ENCODE measurements at regions not wholly inside any gene's neighbourhood (a gene's known extent, or its start where the extent isn't known, plus 50 kb on each side); places are given as distances from the start of the nearest gene placed in this dataset.
A peak's percentile ranks its signal among the peaks of the same experiment; 100 is the strongest.

- Histone ChIP-seq H3K36me3 (ENCODE audit: control insufficient read depth in 1 of 2, insufficient read depth in 2 of 2, low read length in 2 of 2) (no peaks in the 10 kb centered on the region), H3K79me2 (ENCODE audit: control insufficient read depth, insufficient read depth, low read length, poor library complexity) (no peaks in the 10 kb centered on the region), H3K23ac (ENCODE audit: low read length) (no peak overlapping the region), H4K91ac (ENCODE audit: low read depth, low read length) (no peak overlapping the region), H2BK12ac (ENCODE audit: low read length) (no peak overlapping the region), H3K27me3 (ENCODE audit: insufficient read depth, low read length) (no peaks in the 10 kb centered on the region), H2BK120ac (ENCODE audit: insufficient read depth, low read length, poor library complexity) (no peak overlapping the region), H3K27ac (ENCODE audit: low read depth, low read length) (no peak overlapping the region), H3K9me3 (ENCODE audit: insufficient read depth, low read depth, low read length) (peaks cover 29% of the 10 kb centered on the region), H3K9ac (ENCODE audit: low read length) (no peak overlapping the region), H3K14ac (ENCODE audit: low read length) (no peak overlapping the region), H2BK5ac (ENCODE audit: low read depth, low read length, poor library complexity) (no peak overlapping the region), H3K18ac (ENCODE audit: low read length) (no peak overlapping the region), H3K4ac (ENCODE audit: low read depth, low read length) (no peak overlapping the region), H4K12ac (ENCODE audit: low read depth, low read length) (no peak overlapping the region), H2AK5ac (ENCODE audit: low read length) (no peak overlapping the region), H3K79me1 (ENCODE audit: low read length) (no peaks in the 10 kb centered on the region), H4K8ac (ENCODE audit: low read depth, low read length) (no peak overlapping the region), H3K4me1 (ENCODE audit: control insufficient read depth in 1 of 2, insufficient read depth in 2 of 2, low read length in 2 of 2) (no peaks in the 10 kb centered on the region), H2AFZ (ENCODE audit: insufficient read depth, low read length, poor library complexity) (no peak overlapping the region), H3K4me2 (ENCODE audit: low read length) (no peak overlapping the region), H3K4me3 (ENCODE audit: low read depth, low read length) (no peak overlapping the region)
- no peak for DNase-seq
- no CpG with 5 or more reads among the region's 2 CpGs for WGBS (ENCODE audit: extremely low coverage, insufficient coverage, insufficient read length)
Measured at GRCh38 chr14:106215229-106215628, 688.8 kb downstream of the TMEM121 start.

- Histone ChIP-seq H3K4me1 (ENCODE audit: control insufficient read depth in 1 of 2, insufficient read depth in 2 of 2, low read length in 2 of 2) (no peaks in the 10 kb centered on the region), H2BK12ac (ENCODE audit: low read length) (no peak overlapping the region), H3K9ac (ENCODE audit: low read length) (no peak overlapping the region), H2AK5ac (ENCODE audit: low read length) (no peak overlapping the region), H4K12ac (ENCODE audit: low read depth, low read length) (no peak overlapping the region), H3K9me3 (ENCODE audit: insufficient read depth, low read depth, low read length) (peaks cover 21% of the 10 kb centered on the region), H4K8ac (ENCODE audit: low read depth, low read length) (no peak overlapping the region), H3K36me3 (ENCODE audit: control insufficient read depth in 1 of 2, insufficient read depth in 2 of 2, low read length in 2 of 2) (no peaks in the 10 kb centered on the region), H3K4me2 (ENCODE audit: low read length) (no peak overlapping the region), H3K4me3 (ENCODE audit: low read depth, low read length) (no peak overlapping the region), H3K14ac (ENCODE audit: low read length) (no peak overlapping the region), H2BK120ac (ENCODE audit: insufficient read depth, low read length, poor library complexity) (no peak overlapping the region), H3K79me1 (ENCODE audit: low read length) (no peaks in the 10 kb centered on the region), H4K91ac (ENCODE audit: low read depth, low read length) (no peak overlapping the region), H3K27me3 (ENCODE audit: insufficient read depth, low read length) (no peaks in the 10 kb centered on the region), H2AFZ (ENCODE audit: insufficient read depth, low read length, poor library complexity) (no peak overlapping the region), H2BK5ac (ENCODE audit: low read depth, low read length, poor library complexity) (no peak overlapping the region), H3K18ac (ENCODE audit: low read length) (no peak overlapping the region), H3K23ac (ENCODE audit: low read length) (no peak overlapping the region), H3K79me2 (ENCODE audit: control insufficient read depth, insufficient read depth, low read length, poor library complexity) (no peaks in the 10 kb centered on the region), H3K27ac (ENCODE audit: low read depth, low read length) (no peak overlapping the region), H3K4ac (ENCODE audit: low read depth, low read length) (no peak overlapping the region)
- WGBS (ENCODE audit: extremely low coverage, insufficient coverage, insufficient read length): no CpG with 5 or more reads among the region's 1 CpG
- DNase-seq: no peak
Measured at GRCh38 chr14:106216679-106217078, 690.3 kb downstream of the TMEM121 start.

GRCh38 chr14:106218174-106218573, 691.8 kb downstream of the TMEM121 start:
- no peak overlapping the region for H2BK5ac ChIP-seq (ENCODE audit: low read depth, low read length, poor library complexity)
- no peak overlapping the region for H3K27ac ChIP-seq (ENCODE audit: low read depth, low read length)
- no peaks in the 10 kb centered on the region for H3K27me3 ChIP-seq (ENCODE audit: insufficient read depth, low read length)
- no peak for DNase-seq
- no peaks in the 10 kb centered on the region for H3K4me1 ChIP-seq (ENCODE audit: control insufficient read depth in 1 of 2, insufficient read depth in 2 of 2, low read length in 2 of 2)
- no peaks in the 10 kb centered on the region for H3K36me3 ChIP-seq (ENCODE audit: control insufficient read depth in 1 of 2, insufficient read depth in 2 of 2, low read length in 2 of 2)
- no peak overlapping the region for H2BK12ac ChIP-seq (ENCODE audit: low read length)
- no CpG with 5 or more reads among the region's 5 CpGs for WGBS (ENCODE audit: extremely low coverage, insufficient coverage, insufficient read length)
- H3K4me3 ChIP-seq (ENCODE audit: low read depth, low read length): no peak overlapping the region
- no peak overlapping the region for H2AK5ac ChIP-seq (ENCODE audit: low read length)
- no peak overlapping the region for H3K23ac ChIP-seq (ENCODE audit: low read length)
- peaks cover 14% of the 10 kb centered on the region for H3K9me3 ChIP-seq (ENCODE audit: insufficient read depth, low read depth, low read length)
- H3K18ac ChIP-seq (ENCODE audit: low read length): no peak overlapping the region
- no peak overlapping the region for H3K4me2 ChIP-seq (ENCODE audit: low read length)
- H4K91ac ChIP-seq (ENCODE audit: low read depth, low read length): no peak overlapping the region
- no peak overlapping the region for H3K4ac ChIP-seq (ENCODE audit: low read depth, low read length)
- H4K12ac ChIP-seq (ENCODE audit: low read depth, low read length): no peak overlapping the region
- H3K79me2 ChIP-seq (ENCODE audit: control insufficient read depth, insufficient read depth, low read length, poor library complexity): no peaks in the 10 kb centered on the region
- H3K14ac ChIP-seq (ENCODE audit: low read length): no peak overlapping the region
- no peaks in the 10 kb centered on the region for H3K79me1 ChIP-seq (ENCODE audit: low read length)
- no peak overlapping the region for H3K9ac ChIP-seq (ENCODE audit: low read length)
- H4K8ac ChIP-seq (ENCODE audit: low read depth, low read length): no peak overlapping the region
- no peak overlapping the region for H2AFZ ChIP-seq (ENCODE audit: insufficient read depth, low read length, poor library complexity)
- H2BK120ac ChIP-seq (ENCODE audit: insufficient read depth, low read length, poor library complexity): no peak overlapping the region

GRCh38 chr14:106222311-106222710, 695.9 kb downstream of the TMEM121 start:
- H2BK5ac ChIP-seq (ENCODE audit: low read depth, low read length, poor library complexity): no peak overlapping the region
- no peaks in the 10 kb centered on the region for H3K79me2 ChIP-seq (ENCODE audit: control insufficient read depth, insufficient read depth, low read length, poor library complexity)
- H3K14ac ChIP-seq (ENCODE audit: low read length): no peak overlapping the region
- H3K4ac ChIP-seq (ENCODE audit: low read depth, low read length): no peak overlapping the region
- H3K18ac ChIP-seq (ENCODE audit: low read length): no peak overlapping the region
- H3K36me3 ChIP-seq (ENCODE audit: control insufficient read depth in 1 of 2, insufficient read depth in 2 of 2, low read length in 2 of 2): no peaks in the 10 kb centered on the region
- no peak overlapping the region for H4K8ac ChIP-seq (ENCODE audit: low read depth, low read length)
- peaks cover 12% of the 10 kb centered on the region for H3K9me3 ChIP-seq (ENCODE audit: insufficient read depth, low read depth, low read length)
- H2BK12ac ChIP-seq (ENCODE audit: low read length): no peak overlapping the region
- H2AFZ ChIP-seq (ENCODE audit: insufficient read depth, low read length, poor library complexity): no peak overlapping the region
- no peaks in the 10 kb centered on the region for H3K4me1 ChIP-seq (ENCODE audit: control insufficient read depth in 1 of 2, insufficient read depth in 2 of 2, low read length in 2 of 2)
- peak in 1 of 2 donors; percentile 7 for DNase-seq
- no peak overlapping the region for H3K4me2 ChIP-seq (ENCODE audit: low read length)
- no CpG with 5 or more reads among the region's 3 CpGs for WGBS (ENCODE audit: extremely low coverage, insufficient coverage, insufficient read length)
- no peak overlapping the region for H3K4me3 ChIP-seq (ENCODE audit: low read depth, low read length)
- H2AK5ac ChIP-seq (ENCODE audit: low read length): no peak overlapping the region
- H2BK120ac ChIP-seq (ENCODE audit: insufficient read depth, low read length, poor library complexity): no peak overlapping the region
- H3K9ac ChIP-seq (ENCODE audit: low read length): no peak overlapping the region
- H3K27ac ChIP-seq (ENCODE audit: low read depth, low read length): no peak overlapping the region
- no peaks in the 10 kb centered on the region for H3K79me1 ChIP-seq (ENCODE audit: low read length)
- H4K91ac ChIP-seq (ENCODE audit: low read depth, low read length): no peak overlapping the region
- no peak overlapping the region for H4K12ac ChIP-seq (ENCODE audit: low read depth, low read length)
- no peaks in the 10 kb centered on the region for H3K27me3 ChIP-seq (ENCODE audit: insufficient read depth, low read length)
- no peak overlapping the region for H3K23ac ChIP-seq (ENCODE audit: low read length)
